ELF-1 (cell line): ENCODE measurements at regions not wholly inside any gene's neighbourhood (a gene's known extent, or its start where the extent isn't known, plus 50 kb on each side); places are given as distances from the start of the nearest gene placed in this dataset.
A peak's percentile ranks its signal among the peaks of the same experiment; 100 is the strongest.
"Not testable (repeated sequence)": the region's sequence is repeated elsewhere in the genome, so short reads cannot be mapped to it uniquely, and the experiment has no call there.

ENCODE experiments used
- DNase-seq: peaks from one replicate; pipeline ENCODE4 v3.0.0-alpha.2; 2016; ENCODE audit warnings: low read depth, low spot score

DNA sequence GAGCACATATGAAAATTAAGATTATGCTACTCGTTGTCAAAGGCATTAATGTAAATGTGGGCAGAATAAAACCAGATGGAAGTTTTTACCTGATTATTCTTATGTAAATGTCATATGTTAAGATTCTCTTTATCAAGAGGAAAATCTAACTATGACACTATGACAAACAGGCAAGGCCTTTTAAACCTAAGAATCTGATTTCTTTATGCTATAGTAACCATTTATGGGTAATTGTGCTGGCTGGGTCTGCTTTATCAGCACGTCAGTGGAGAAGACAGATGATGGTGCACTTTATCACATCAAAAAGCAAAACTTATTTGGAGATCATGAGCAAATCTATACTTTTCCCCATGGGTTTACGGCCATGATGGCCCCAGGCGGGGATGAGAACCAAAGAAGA is 412.0 kb upstream of the NOX3 start:
- no peak for DNase-seq

DNA sequence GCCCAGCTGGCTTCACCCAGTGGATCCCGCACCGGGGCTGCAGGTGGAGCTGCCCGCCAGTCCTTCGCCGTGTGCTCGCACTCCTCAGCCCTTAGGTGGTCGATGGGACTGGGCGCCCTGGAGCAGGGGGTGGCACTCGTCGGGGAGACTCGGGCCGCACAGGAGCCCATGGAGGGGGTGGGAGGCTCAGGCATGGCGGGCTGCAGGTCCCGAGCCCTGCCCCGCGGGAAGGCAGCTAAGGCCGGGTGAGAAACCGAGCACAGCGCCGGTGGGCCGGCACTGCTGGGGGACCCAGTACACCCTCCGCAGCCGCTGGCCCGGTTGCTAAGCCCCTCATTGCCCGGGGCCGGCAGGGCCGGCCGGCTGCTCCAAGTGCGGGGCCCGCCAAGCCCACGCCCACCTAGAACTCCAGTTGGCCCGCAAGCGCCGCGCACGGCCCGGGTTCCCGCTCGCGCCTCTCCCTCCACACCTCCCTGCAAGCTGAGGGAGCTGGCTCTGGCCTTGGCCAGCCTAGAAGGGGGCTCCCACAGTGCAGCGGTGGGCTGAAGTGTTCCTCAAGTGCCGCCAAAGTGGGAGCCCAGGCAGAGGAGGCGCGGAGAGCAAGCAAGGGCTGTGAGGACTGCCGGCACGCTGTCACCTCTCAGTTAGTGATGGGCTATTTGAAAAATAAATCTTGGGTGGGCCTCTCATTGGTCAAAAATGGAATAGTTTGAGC is 411.2 kb upstream of the NOX3 start:
- not testable (repeated sequence) for DNase-seq

DNA sequence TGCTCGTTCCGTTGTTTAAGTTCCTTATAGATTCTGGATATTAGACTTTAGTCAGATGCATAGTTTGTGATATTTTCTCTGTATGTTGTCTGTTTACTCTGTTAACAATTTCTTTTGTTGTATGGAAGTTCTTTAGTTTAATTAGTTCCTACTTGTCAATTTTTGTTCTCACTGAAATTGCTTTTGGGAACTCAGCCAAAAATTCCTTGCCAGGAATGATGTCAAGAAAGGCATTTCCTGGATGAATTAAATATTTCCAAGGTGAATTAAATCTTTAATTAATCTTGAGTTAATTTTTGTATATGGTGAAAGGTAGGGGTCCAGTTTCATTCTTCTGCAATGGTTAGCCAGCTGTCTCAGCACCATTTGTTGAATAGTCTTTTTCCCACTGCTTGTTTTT is 406.2 kb upstream of the NOX3 start:
- DNase-seq, result no peak

DNA sequence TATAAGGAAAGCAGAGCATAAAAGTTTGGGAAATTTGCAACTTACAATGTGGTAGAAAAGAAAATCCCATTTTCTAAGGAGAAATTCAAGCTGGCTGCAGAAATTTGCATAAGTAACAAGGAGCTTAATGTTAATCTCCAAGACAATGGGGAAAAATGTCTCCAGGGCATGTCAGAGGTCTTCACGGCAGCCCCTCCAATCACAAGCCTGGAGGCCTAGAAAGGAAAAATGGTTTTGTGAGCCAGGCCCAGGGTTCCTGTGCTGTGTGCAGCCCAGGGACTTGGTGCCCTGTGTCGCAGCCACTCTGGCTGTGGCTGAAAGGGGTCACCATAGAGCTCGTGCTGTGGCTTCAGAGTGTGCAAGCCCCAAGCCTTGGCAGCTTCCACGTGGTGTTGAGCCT is 403.3 kb upstream of the NOX3 start:
- DNase-seq, result peak; percentile 7

DNA sequence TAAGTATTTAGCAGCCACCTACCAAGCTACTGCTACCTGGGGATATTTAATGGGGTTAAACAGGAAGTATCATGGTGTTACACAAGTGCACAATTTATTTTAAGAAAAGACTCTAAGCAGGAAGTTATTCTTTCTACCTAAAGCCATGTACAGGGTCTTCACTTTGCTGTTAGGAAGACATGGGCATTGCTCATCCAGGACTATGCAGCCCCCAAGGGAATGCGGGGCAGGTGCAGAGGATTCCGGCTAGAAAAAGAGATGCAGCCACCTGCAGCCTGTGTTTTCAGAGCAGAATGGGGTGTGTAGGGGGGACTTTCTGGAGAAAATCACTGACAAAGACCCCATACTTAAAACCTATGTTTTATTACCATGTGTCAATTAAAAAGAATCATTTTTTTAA is 399.1 kb upstream of the NOX3 start:
- no peak for DNase-seq

DNA sequence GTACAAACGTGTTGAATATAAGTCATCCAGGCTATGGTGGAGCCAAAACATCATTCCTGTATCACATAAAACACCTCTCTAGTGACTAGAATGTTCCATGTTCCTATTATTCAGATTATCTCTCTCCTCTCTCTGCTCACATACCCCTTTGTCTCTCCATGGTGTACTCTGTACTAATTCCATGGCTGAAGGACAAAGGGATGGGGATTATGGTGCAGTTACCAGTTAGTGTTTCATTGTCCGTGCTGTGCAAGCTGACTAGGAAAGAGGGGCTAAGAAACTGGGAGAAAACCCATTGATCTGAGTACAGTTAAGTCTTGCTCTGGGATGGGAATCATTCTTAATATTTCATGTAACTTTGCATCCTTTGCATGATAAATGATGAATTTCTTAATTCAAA is 397.4 kb upstream of the NOX3 start:
- DNase-seq, result no peak

DNA sequence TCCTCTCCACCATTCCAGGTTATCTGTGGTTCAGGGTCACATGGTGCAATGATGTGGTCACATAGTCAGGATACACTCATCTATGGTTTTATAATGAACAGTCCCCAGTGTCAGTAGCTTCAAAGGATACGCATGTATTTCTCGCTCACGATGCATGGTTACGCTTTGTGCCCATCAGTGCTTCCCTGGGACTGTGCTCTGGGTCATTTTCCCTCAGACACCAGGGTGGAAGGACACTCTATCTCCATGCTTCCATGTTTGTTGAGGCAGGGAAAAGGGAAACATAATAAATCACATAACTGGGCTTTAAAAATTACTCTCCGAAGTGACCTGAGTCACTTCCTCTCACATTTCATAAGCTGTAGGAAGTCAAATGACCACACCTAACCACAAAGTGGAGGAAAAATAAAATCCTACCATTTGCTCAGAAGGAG is 394.8 kb upstream of the NOX3 start:
- DNase-seq, result no peak

DNA sequence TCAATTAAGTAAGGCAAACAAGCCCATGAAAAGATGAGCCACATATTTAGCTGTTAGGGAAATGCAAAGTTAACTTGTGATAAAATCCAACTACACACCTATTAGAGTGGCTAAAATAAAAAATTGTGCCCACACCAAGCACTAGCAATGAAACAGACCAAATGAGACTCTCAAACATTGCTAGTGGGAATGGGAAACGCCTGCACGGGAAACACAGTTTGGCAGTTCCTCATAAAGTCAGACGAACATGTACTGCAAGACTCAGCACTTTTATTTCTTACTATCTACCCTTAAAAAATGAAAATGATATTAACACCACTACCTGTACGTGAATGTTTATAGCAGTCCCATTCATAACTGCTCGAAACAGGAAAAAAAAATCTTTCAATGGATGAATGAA is 392.1 kb upstream of the NOX3 start:
- no peak for DNase-seq

DNA sequence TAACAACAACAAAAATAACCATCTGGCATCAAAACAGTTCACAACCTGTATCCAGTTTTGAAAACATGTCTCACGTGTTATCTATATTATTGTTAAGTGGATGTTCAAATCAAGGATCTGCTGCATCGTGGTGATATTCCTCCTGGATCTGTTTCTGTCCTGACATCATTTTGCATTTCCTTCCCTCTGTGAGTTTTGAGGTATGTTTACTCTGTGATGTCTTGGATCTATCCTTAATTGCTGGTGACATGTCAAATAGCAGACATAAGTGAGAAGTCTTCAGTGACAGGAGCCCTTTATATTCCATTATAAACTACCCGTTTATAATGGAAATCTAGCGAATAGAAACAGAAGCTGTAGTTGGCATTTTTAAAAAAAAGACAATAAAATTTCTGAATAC is 381.8 kb upstream of the NOX3 start:
- DNase-seq, result no peak

DNA sequence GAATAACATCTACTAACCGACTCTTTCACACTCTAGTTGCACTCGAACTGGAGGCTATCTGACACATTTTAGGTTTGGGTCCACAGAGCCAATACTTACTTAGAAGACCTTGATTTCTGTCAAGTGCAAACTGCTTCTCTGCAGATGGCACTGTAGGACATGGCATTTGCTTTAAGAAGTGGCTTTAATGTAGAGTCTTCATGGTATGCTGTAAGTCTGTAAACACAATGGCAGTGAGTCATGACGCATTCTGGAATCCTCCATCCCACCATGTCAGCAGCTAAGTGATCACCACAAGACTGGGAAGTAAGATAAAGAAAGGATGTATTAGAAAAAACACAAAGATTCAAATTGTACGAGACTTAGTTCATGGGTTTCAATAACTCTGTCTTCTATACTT is 377.0 kb upstream of the NOX3 start:
- no peak for DNase-seq

DNA sequence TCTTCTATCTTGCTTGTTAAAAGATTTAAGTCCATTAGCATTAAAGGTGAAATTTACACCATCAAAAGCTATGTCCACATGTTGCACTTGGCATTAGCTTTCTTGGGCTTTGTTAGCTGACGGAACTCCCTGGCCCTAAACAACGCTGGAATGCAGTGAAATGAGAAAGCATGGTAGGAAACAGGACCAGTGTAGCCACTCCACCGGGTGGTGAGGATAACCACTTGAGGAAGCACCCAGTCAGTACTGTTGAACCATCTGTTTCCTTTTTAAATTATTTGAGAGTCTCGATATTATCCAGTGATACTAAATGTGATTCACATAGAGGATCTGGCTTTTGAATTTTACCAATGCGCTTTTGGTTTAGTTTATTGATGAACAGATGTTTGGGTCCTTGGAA is 374.9 kb upstream of the NOX3 start:
- no peak for DNase-seq

DNA sequence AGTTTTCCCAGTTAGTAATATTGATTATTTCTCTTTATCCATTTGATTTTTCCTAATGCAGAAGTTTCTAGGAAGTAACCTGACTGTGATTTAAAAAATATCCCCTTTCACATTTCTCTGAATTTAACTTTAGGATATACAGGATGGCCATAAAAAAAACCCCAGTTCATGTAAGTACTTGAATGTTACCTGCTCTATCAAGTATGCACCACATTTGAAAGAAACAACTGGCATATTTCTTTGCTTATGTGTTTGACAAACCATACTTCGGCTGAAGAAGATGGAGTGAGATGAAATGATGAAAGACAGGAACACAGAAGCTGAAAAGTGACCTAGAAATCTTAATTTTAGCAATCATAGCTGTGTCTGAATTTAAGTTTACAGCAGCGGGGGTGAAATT is 374.0 kb upstream of the NOX3 start:
- DNase-seq, result no peak

DNA sequence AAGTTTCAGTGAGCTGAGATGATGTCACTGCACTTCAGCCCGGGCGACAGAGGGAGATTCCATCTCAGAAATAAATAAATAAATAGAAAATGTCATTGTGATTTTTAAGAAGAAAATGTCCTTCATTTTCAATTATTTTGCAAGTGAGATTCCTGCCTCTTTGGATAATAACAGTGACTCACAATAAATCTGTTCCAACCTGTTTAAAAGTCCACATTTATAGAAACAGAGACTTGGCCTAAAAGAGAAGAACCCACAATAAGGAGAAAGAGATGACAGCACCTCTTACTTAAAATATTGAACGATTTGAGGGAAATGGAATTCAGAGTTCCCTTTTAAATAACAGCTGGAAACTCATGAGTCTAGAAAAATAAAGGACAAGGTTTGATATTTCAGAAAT is 373.4 kb upstream of the NOX3 start:
- DNase-seq, result no peak

DNA sequence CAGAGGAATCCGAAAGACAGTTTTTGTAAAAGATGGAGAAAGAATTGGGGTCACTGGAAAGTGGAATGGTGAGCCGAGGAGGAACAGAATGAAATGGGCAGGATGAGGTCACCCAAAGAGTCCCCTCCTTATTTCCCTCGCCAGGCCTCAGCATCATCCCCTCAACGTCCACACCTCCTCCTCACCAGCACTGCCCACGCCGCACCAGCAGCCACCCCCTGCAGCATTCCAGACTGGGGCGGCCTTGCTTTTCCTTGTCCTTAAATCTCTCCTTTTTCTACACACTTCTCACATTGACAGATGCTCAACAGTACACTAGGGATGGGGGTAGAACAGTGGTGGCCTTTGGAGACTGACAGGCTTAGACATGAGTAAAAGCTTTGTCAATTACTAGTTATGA is 363.1 kb upstream of the NOX3 start:
- DNase-seq, result no peak

DNA sequence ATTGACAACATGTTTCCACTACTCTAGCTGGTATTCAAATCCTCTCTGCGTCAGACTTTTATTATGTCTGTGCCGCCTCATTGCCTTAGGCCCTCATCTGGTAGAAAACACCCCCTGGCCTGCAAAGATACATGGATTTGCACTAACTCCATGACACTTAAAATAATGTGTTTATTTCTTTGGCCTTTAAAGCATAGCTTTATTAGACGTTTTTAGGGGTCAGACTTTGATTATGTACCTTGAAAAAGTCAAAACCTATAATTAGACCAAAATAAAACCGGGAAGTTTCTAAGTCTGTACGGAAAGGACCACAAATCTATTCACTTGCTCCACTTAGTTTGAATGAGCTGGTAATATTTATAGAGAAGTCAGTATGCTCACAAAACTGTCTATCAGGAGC is 357.9 kb upstream of the NOX3 start:
- DNase-seq, result no peak

DNA sequence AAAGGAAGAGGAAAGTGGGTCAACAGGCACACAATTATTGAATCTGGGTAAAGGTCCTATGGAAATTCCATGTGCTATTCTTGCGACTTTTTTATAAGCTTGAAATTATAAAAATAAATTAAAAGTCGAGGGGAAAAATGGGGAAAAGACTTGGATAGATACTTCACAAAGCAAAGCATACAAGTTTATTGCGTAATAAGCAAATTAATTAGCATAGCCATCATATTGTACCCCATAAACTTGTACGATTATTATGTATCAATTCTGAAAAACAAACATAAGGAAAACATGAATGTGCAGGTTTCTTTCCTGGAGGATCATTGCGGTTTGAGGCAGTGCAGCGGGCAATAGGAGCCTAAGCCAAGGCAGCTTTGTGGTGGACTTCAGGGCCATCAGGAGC is 351.6 kb upstream of the NOX3 start:
- no peak for DNase-seq

DNA sequence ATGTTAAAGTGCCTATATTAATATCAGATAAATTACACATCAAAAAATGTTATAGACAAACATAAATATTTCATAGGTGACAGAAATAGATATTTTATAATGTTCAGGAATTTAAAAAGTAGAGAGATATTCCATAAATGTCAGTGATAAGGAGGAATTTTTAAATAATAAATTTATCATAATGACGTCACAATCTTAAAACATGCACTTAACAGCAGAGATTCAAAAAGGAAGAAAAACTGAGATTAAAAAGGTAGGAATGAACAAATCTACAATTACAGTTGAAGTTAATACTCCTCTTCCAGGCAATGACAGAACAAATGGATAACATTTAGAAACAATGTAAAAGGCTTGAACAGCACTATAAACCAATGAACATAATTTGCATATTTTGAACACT is 345.4 kb upstream of the NOX3 start:
- DNase-seq, result no peak

DNA sequence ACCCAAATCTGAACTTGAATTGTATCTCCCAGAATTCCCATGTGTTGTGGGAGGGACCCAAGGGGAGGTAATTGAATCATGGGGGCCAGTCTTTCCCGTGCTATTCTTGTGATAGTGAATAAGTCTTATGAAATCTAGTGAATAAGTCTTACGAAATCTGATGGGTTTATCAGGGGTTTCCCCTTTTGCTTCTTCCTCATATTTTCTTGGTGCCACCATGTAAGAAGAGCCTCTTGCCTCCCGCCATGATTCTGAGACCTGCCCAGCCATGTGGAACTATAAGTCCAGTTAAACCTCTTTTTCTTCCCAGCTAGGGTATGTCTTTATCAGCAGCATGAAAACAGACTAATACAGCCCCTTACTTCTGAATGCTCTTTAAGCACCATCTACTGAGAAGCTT is 343.2 kb upstream of the NOX3 start:
- DNase-seq, result not testable (repeated sequence)

DNA sequence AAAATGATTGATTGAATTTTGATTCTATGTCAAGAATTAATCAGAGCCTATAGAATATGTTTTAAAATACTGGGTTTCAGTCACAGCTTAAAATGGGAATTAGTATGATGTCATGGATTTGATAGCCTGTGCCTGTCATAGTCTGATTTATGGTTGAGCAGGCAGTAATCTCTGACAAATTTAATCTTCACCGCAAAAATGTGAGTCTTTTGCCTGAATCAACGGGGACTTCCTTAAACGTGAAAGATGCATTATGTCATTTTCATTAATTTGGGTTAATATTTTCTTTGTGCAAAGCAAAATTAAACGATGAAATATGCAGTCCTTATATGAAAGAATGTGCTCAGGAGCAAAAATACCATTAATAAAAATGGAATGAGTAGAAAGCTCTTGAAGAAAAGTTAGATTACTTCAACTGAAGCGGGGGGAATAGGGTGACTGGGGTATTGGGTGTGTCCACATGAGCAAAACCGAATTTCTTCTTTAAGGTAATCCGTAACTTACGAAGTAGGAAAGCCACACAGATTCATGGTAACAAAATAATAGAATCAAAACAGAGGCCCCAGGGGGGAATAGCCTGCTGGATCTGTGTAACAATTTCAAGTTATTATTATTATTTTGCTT is 339.6 kb upstream of the NOX3 start:
- DNase-seq, result no peak

DNA sequence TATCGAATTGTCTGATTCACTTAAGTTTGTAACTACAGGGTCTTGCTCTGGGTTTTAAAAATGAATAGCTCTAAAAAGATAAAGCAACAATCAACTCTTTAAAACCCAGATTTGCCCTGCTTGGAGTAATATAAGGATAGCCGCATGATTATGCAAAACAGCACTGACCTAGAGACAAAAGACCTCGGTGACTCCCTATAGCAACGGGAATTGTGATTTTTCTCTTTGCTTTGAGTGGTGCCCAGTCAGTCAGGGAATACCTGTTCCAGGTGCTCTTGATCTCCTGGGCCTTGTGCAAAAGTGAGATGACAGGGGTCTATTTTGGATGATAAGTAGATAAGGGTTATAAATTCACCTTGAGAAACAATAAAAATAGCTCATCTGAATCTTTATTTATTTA is 336.3 kb upstream of the NOX3 start:
- no peak for DNase-seq

DNA sequence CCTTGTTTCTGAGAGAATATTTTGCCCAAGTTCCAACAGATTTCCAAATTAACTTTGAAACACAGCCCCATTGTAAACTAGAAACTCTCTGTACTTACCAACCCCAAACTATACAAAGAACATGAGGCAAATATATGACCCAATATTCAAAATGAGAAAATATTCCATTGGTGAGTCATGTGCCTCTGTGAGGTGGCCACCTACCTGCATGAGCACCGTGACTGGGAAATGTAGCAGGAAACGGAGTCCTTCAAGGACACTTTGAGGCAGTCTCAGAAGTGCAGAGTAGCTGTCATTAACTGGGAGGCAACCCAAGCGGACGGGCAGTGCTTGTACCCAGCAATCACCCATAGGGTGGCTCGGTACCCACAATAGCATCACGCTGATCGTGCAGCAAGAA is 335.5 kb upstream of the NOX3 start:
- no peak for DNase-seq

DNA sequence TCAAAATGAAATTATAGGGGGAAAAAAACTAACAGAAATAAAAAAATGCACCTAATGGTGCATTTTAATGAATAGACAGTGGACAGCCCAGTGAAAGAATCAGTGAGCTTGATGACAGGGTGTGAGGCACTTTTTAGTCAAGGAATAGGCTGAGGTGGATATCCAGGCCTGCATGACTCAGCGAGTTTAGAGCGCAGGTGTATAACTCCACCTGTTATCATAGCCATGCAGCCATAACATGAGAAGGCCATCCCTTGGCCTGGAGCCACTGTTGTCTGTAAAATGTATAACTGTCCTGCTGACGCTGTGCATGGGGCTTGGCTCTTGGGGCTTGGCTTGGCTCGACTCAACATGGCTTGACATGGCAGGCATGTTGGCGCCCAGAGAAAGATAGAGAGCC is 331.5 kb upstream of the NOX3 start:
- DNase-seq, result no peak

DNA sequence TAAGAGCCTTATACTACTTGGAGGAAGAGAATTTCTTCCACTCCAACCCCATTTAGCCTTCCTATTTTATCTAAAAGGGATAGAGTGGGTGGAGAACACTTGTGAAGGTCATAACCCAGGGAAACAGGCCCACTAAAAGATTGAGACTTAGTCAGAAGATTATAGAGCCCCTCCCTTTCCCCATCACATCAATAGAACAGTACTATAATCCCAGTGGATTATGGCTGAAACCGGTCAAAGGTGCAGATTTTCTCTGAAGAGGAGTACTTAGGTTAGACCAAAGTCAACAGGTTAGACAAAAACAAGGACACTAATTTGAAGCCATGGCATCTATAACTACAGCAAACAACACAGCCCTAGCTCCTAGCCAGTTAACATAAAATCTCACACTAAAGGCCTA is 330.9 kb upstream of the NOX3 start:
- DNase-seq, result no peak
